Ectodermal cell (in vitro differentiated cells): ENCODE measurements at regions not wholly inside any gene's neighbourhood (a gene's known extent, or its start where the extent isn't known, plus 50 kb on each side); places are given as distances from the start of the nearest gene placed in this dataset.
"Not testable (repeated sequence)": the region's sequence is repeated elsewhere in the genome, so short reads cannot be mapped to it uniquely, and the experiment has no call there.

Experiments used
- H3K27ac ChIP-seq: 2 replicates; pipeline ENCODE4 v1.7.0; 2013; ENCODE audit warnings: mild to moderate bottlenecking, low read depth, low read length; ENCODE audit not compliant: insufficient read depth, poor library complexity, severe bottlenecking
- H3K27me3 ChIP-seq: 2 replicates; pipeline ENCODE4 v1.7.0; 2013; ENCODE audit warnings: mild to moderate bottlenecking, low read length; ENCODE audit not compliant: insufficient read depth, control insufficient read depth, poor library complexity, severe bottlenecking
- H3K36me3 ChIP-seq: one replicate; pipeline ENCODE4 v1.7.0; 2013; ENCODE audit warnings: low read length; ENCODE audit not compliant: control insufficient read depth, insufficient read depth
- H3K4me1 ChIP-seq: one replicate; pipeline ENCODE4 v1.7.0; 2013; ENCODE audit warnings: low read length; ENCODE audit not compliant: control insufficient read depth, insufficient read depth
- H3K4me3 ChIP-seq: 2 replicates; pipeline ENCODE4 v1.7.0; 2013; ENCODE audit warnings: low read depth, low read length, control low read depth; ENCODE audit not compliant: insufficient read depth
- H3K9me3 ChIP-seq: 2 replicates; pipeline ENCODE4 v1.7.0; 2013; ENCODE audit warnings: mild to moderate bottlenecking, low read length, moderate library complexity; ENCODE audit not compliant: control insufficient read depth
- WGBS, 2 experiments: methylation state at CpG; one replicate each; pipeline ENCODE4 v1.1.7; 2013; ENCODE audit warnings: missing lambda C conversion rate in 2 of 2; 5-methylcytosine and 5-hydroxymethylcytosine counted together

- Histone ChIP-seq H3K4me3 (no peak overlapping the region), H3K36me3 (no peaks in the 10 kb centered on the region), H3K4me1 (peaks cover 7% of the 10 kb centered on the region), H3K27ac (no peak overlapping the region), H3K27me3 (no peaks in the 10 kb centered on the region), H3K9me3 (no peaks in the 10 kb centered on the region)
- 42 to 48% methylated on average over 16 of the region's 16 CpGs for WGBS, 2 experiments
Measured at GRCh38 chrX:1140236-1140681, 72.2 kb downstream of the CRLF2 start.

- WGBS, 2 experiments: 93 to 94% methylated on average over 10 of the region's 10 CpGs
- no peak overlapping the region for H3K4me3 ChIP-seq
- no peak overlapping the region for H3K27ac ChIP-seq
Measured at GRCh38 chrX:1139185-1139500, 73.3 kb downstream of the CRLF2 start.

GRCh38 chrX:1138476-1139184, 73.8 kb downstream of the CRLF2 start:
- no peak overlapping the region for H3K4me3 ChIP-seq
- no peaks in the 10 kb centered on the region for H3K9me3 ChIP-seq
- H3K36me3 ChIP-seq: no peaks in the 10 kb centered on the region
- H3K27ac ChIP-seq: no peak overlapping the region
- H3K4me1 ChIP-seq: peaks cover 7% of the 10 kb centered on the region
- H3K27me3 ChIP-seq: no peaks in the 10 kb centered on the region
- 83 to 85% methylated on average over 22 of the region's 22 CpGs for WGBS, 2 experiments

More at GRCh38 chrX:1139185-1139500, 73.3 kb downstream of the CRLF2 start:
- H3K4me1 ChIP-seq: peaks cover 7% of the 10 kb centered on the region
- H3K27me3 ChIP-seq: no peaks in the 10 kb centered on the region
- no peaks in the 10 kb centered on the region for H3K36me3 ChIP-seq
- no peaks in the 10 kb centered on the region for H3K9me3 ChIP-seq

- Histone ChIP-seq H3K36me3 (no peaks in the 10 kb centered on the region), H3K27me3 (no peaks in the 10 kb centered on the region), H3K4me1 (peaks cover 7% of the 10 kb centered on the region), H3K9me3 (no peaks in the 10 kb centered on the region), H3K4me3 (no peak overlapping the region), H3K27ac (no peak overlapping the region)
- WGBS, 2 experiments: 91 to 95% methylated on average over 10 of the region's 10 CpGs
Measured at GRCh38 chrX:1137531-1137930, 74.9 kb downstream of the CRLF2 start.

GRCh38 chrX:1136582-1136981, 75.9 kb downstream of the CRLF2 start:
- not testable (repeated sequence) for H3K4me1 ChIP-seq, H3K36me3 ChIP-seq, H3K9me3 ChIP-seq, H3K27ac ChIP-seq, H3K27me3 ChIP-seq, H3K4me3 ChIP-seq
- WGBS, 2 experiments: 92 to 95% methylated on average over 8 of the region's 8 CpGs

GRCh38 chrX:1134976-1135375, 77.5 kb downstream of the CRLF2 start:
- Histone ChIP-seq H3K27me3 (no peaks in the 10 kb centered on the region), H3K9me3 (no peaks in the 10 kb centered on the region), H3K4me3 (no peak overlapping the region), H3K27ac (no peak overlapping the region), H3K36me3 (no peaks in the 10 kb centered on the region), H3K4me1 (no peaks in the 10 kb centered on the region)
- 93 to 96% methylated on average over 13 of the region's 13 CpGs for WGBS, 2 experiments

- Histone ChIP-seq H3K27me3 (no peaks in the 10 kb centered on the region), H3K9me3 (no peaks in the 10 kb centered on the region), H3K36me3 (no peaks in the 10 kb centered on the region), H3K4me1 (no peaks in the 10 kb centered on the region), H3K4me3 (no peak overlapping the region), H3K27ac (no peak overlapping the region)
- WGBS, 2 experiments: 92 to 94% methylated on average over 11 to 12 of the region's 12 CpGs
Measured at GRCh38 chrX:1134156-1134555, 78.3 kb downstream of the CRLF2 start.

GRCh38 chrX:1126738-1127137, 85.7 kb downstream of the CRLF2 start:
- Histone ChIP-seq H3K9me3 (no peaks in the 10 kb centered on the region), H3K27ac (no peak overlapping the region), H3K4me1 (no peaks in the 10 kb centered on the region), H3K27me3 (no peaks in the 10 kb centered on the region), H3K4me3 (no peak overlapping the region), H3K36me3 (no peaks in the 10 kb centered on the region)
- WGBS, 2 experiments: 79 to 80% methylated on average over 3 of the region's 3 CpGs

- Histone ChIP-seq H3K27me3 (no peaks in the 10 kb centered on the region), H3K9me3 (no peaks in the 10 kb centered on the region), H3K4me3 (no peak overlapping the region), H3K36me3 (no peaks in the 10 kb centered on the region), H3K27ac (no peak overlapping the region), H3K4me1 (no peaks in the 10 kb centered on the region)
- WGBS, 2 experiments: 90% methylated on average over 11 of the region's 11 CpGs
Measured at GRCh38 chrX:1124531-1124930, 87.9 kb downstream of the CRLF2 start.

GRCh38 chrX:1122851-1123250, 89.6 kb downstream of the CRLF2 start:
- not testable (repeated sequence) for H3K4me3 ChIP-seq, H3K27ac ChIP-seq, H3K36me3 ChIP-seq, H3K9me3 ChIP-seq, H3K27me3 ChIP-seq, H3K4me1 ChIP-seq
- 91 to 95% methylated on average over 12 of the region's 12 CpGs for WGBS, 2 experiments

- no peaks in the 10 kb centered on the region for H3K4me1 ChIP-seq
- H3K9me3 ChIP-seq: no peaks in the 10 kb centered on the region
- no peak overlapping the region for H3K4me3 ChIP-seq
- no peaks in the 10 kb centered on the region for H3K36me3 ChIP-seq
- H3K27ac ChIP-seq: no peak overlapping the region
- no peaks in the 10 kb centered on the region for H3K27me3 ChIP-seq
- WGBS, 2 experiments: 93 to 100% methylated on average over 1 of the region's 2 CpGs
Measured at GRCh38 chrX:1119275-1119674, 93.2 kb downstream of the CRLF2 start.
